ENCODE measurements at regions not wholly inside any gene's neighbourhood (a gene's known extent, or its start where the extent isn't known, plus 50 kb on each side); places are given as distances from the start of the nearest gene placed in this dataset.

DNA sequence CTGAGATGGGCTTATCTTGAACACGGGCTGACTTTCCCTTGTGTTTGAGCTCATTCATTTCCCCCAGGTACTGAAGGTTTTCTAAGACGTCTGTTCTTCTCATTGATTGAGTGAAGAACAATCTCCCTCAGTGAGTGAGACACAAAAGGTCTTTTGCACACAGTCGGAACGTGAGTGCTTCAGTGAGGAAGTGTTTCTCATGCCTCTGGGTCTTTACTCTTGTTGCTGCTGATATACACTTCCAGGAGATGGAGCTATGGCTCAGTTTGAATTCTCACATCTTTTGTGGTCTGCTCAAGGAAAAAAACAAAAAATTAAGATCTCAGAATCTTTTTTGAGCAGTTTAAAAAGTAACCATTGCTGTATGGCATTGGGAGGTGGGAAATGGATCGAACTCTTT, 981.9 kb upstream of the TENM3 start:
- DNase-seq (ENCODE audit: low spot score) = no peak

DNA sequence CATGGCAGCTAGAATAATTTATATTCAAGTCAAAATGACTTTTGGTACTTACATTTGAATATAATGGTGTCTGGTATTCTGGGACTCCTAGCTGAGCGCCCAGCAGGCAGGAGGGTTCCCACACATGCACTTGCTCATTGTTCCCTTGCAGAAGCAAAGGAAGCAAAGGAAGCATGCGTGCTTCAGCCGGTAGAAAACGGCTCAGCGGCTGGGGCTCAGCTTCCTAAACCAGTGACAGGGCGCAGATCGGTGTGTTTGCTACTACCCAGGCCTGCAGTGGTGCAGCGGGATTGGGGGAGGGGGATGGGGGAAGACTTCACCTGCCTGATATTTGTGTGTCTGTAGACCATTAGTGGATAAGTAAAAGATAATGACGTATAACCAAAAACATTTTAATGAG, 978.3 kb upstream of the TENM3 start:
- DNase-seq (ENCODE audit: low spot score) = no peak

DNA sequence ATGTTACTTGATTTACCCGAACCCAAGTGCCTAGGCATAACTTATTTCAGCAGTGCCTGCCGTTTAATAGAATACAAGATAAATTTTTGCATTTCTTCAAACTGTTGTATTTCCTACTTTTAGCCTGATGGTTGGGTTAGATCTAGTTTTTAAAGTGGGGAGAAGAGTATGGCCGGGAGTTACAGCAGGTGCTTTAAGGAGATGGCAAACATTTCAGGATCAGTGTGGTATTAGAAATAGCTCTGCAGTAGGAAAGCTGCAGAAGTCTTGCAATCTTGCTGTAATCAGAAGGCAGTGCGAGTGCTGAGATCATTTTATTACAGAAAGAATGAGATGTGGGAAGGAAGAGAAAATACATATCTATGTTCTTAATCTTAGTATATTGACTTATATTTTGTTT, 977.8 kb upstream of the TENM3 start:
- DNase-seq (ENCODE audit: low spot score) = no peak

DNA sequence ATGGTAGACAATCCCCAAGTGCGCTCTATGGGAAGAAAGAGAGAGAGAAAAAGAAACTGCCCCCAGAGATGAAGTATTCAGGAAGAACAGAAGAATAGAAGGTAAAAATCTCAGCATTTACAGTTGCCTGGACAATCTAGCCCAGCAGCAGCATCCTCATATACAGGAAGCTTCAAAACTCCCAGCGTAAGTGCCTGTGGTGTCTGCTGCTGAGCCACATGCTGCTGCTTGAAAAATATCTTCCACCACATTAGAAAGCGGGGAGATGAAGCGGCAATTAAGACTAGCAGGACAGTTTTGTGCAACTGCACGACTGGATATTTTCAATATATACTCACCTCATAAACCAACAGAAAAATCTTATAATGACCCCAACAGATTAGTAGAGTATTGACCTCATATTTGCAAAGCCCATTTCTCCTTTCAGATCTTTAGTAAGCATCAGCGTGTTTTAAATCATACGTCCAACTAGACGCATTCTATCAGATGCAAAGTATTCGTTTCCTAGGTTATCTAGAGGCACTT, 972.0 kb upstream of the TENM3 start:
- DNase-seq (ENCODE audit: low spot score) = no peak

DNA sequence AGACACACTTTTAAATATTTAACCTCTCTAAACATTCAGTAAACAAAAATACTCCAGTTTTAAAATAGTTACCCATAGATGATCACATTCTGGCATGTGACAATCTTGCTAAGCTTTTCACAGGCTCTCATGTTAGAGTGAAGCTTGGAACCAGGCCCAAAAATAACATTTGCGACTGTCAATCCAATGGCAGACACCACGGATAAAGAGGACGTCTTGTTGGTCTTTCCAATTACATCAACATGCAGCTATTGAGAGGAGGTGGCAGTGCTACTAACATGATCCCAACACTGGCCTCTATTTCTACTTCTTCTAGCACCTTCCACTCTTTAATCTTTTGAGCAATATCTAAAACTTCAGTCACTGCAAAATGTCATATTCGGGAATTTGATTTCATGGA, 970.8 kb upstream of the TENM3 start:
- no peak for DNase-seq (ENCODE audit: low spot score)

DNA sequence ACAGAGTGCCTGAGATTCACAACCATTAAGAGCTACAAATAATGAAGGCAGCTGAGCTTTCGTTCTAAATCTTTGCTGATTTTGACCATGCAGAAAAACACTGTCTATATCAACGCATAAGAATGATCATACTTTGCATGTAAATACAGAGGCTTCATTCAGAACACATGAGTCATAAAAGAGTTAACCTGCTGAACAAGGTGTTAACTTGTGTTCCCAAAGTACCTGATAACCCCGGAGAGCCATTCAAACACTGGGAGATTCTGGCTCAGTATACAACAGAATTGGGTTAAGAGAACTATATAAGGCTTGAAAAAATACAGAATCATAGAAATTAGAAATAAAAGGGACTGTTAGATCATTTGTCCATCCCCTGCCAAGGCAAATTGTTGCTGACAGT, 964.3 kb upstream of the TENM3 start:
- DNase-seq (ENCODE audit: low spot score) = no peak

DNA sequence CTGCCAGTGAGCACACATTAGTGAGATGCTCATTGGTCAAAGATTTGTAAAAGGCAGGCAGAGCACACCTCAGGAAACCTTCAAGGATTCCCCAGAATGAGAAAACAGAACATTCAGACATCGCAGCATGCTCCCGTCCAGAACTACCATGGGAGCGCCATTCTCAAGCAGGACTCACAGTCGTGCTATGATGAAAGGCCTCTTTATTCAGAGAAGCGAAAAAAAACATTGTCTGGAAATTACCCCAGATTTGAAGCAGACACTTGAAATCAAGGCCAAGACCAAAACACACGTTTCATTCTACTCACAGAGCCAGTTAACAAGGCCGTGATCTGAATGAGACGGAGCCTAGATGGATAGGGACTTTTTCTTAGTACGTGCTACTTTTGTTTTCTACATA, 961.8 kb upstream of the TENM3 start:
- no peak for DNase-seq (ENCODE audit: low spot score)

DNA sequence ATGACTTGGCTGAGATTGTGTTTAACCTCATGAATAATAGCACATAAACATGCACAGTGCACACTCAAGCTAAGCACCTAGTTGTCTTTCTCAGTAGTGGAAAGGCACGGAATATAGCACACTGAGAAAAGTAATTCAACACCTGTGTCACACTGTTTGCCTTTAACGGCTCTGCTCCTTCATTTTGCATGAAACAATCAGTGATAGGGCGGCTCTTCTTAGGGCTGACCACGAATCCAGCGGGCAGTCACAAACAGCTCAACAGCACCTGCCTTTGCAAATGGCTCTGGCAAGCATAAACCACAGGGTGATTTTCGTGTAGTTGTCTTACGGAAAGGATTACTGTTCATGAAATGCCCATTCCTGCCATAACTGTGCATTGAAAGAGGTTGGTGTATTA, 954.0 kb upstream of the TENM3 start:
- DNase-seq (ENCODE audit: low spot score) = no peak

DNA sequence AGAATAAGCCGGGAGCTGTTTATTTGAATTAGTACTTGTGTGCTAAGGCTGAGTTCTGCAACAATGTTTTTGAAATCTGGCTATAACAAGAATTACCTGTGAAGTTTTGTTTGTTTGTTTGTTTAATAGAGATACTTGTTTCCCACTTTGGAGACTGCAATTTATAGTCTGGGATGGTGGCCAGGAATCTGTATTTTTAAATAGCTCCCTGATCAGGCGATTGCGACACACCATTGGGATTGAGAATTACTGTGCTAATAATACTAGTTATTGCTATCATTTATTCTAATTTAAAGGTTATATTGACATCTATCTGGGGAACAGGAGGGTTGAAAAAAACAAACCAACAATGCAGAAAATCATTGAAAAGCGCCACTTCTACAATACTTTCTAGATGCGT, 951.6 kb upstream of the TENM3 start:
- DNase-seq (ENCODE audit: low spot score) = no peak

DNA sequence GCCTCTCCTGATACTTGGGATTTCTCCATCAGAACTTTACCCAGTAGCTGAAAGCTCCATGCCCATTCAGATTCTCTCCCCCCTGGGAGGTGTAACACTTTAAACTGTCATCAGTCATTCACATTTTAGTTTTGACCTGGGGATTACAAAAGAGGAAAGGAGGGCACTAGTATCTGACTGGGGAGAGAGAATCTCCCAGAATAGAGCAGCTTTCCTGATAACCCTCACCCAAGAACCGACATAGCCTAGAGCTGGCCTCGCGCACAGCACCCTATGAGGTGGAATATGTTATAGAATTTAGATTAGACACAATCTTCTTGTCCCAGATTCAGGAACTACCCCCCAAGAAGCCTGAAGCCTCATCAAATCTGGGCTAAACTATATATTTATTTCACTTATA, 950.2 kb upstream of the TENM3 start:
- DNase-seq (ENCODE audit: low spot score) = no peak

DNA sequence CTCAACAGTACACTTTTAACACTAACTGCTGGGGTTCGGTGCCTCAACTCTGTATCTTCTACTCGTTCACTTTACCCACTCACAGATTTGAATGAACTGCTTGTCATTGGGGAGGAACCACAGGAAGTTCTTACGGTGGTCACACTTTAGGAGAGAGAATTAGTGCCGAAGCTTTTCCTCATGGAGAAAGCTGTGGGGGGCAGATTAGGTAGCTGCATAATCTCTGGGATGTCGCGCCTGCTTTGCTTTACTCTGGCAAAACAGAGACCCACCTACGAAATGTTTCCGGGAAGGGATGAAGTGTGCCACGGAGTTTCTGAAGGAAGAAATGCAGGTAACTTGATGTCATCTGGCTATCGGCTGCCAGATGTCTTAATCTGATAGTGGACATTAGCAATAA, 949.7 kb upstream of the TENM3 start:
- DNase-seq (ENCODE audit: low spot score) = no peak

DNA sequence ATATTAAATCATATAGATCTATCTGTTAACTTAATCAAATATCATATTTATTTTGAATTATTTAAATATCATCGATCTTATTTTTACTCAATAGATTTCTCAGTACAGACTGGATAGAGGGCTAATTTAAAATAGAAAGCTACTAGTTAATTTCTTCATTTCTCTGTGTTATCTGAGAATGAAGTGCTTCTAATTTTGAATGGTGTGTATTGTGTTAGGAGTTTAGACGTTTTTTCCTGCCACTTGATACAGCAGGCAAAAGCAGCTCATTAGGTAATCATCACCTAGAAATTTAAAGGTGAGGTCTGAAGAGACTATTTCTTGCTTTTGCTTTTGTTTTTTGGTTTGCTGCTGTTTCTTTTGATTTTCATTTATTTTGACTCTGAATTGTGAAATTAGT, 948.8 kb upstream of the TENM3 start:
- no peak for DNase-seq (ENCODE audit: low spot score)

DNA sequence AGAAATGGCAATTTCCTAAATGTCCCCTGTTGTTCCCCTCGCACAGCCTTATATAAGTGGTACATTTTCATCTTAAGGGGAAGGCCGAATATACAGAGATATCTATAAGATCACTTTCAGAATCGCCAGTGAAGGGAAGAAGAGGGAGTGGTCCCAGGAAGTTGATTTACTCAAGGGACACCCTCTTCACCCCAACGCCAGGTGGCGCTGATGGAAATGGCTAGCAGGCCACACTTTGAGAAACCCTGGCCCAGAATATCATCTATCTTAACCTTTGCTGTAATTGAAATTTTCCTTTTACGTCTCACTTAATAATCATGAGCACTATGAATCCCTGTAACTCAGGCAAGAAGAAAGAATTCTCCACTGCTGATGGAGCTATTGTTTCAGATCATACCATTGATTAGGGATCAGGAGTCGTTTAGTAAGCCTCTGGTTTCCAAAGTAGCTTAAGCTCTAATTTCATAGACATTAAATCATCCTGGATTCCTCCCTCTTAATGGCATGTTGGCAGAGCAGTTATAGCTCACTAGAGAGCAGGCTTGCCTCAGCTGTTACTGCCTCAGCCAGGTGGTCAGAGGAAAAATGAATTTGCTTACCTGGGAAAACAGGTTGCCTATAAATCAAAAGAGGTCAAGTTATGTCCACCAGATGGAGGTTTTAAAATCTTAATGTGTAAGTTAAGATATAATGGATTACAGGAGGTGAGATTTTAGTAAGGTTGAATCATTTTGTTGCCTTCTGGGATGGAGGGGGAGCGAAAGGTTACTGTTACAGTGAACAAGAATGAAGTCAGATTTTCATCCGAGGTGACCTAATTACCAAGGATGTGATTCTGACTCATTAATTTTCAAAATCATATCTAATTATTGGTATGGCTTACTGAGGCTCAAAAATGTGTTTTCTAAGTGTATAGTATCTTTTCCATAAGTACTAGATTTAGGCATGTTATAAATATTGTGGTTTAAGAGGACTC, 941.2 kb upstream of the TENM3 start:
- no peak for DNase-seq (ENCODE audit: low spot score)

DNA sequence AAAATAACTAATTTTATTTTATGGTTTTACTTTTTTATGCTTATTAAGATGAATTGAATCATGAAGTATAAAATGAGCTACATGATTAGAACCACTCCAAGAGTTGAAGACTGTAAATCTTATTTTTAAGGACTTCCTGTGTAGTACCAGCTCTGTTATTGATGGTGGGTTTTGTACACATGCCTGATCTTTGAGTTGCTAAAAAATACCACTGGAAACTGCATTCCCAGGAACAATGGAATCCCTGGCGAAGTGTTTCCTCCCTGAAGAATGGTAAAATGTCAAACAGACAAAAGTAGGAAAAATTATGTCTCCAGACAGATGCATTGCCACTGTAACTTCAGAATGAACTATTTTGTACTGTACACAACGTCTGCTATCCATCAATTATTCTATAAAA, 935.4 kb upstream of the TENM3 start:
- DNase-seq (ENCODE audit: low spot score) = no peak

DNA sequence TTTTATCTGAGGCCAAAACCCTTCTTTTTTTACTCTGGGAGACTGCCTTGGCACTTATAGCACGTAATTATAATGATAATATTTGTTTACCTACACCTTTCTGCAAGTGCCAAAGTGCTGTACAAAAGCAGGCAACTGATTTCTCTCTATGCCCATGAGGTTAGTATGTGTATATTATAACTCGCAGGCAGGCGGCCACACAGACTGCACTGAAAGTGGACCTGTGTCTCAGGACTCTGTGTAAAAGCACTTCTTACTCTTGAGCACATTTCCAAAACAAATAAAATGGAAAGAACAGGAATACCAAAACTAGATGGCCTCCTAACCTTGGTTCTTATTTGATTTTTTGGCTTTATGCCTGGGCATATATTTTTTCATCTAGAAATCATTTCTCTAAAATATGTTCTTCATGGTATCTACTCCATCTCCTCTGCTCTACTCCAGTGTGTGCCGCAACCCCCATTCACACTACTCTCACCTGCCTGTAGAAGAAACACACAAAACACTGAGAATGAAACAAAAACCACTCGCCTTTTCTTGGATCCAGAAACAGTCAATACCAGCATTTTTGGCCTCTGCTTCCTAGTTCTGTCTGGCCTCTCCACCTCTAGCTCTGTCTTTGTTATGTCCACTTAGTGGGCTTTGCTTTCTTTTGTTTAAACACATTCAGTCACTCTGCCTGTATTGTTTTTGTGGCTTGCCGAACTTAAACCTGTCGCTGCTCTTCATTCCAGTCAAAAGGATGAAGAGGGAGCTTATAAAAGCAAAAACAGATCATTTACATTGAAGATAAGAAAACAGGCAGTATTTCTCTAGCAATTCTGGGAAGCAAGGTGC, 934.5 kb upstream of the TENM3 start:
- no peak for DNase-seq (ENCODE audit: low spot score)

DNA sequence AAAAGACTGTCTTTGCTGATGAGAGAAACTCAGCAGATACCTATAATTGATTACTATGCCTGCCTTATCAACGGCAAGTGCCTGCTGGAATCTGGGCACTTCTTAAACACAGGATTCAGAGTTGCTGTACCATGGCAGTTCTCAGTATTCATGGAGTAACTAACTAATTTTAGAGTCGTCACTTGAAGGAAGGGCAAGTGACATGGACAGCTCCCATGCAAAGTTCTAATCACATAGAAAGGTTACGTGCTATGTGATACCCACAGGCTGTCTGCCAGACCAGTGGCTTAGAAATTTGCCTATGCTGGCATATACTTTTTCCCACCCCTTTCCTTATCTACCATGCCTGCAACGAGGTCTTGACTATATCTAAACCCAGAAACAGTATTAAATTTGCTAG, 931.1 kb upstream of the TENM3 start:
- no peak for DNase-seq (ENCODE audit: low spot score)

DNA sequence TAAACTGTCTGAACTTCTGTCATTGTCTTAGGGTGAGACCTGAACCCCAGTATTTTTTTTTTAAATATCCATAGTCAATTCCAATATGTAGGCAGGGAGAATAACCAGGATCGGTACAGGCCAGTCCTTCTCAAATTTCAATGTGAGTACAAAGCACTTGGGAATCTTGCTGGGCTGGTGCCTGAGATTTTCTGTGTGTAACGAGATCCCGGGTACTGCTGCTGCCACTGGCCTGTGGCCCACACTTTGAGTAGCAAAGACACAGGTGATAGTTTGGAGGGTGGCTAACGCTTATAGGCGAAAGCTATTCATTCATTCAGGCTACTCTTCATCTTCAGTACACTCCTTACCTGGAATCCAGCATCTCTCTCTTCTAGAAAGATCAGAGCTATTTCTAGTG, 923.6 kb upstream of the TENM3 start:
- no peak for DNase-seq (ENCODE audit: low spot score)

DNA sequence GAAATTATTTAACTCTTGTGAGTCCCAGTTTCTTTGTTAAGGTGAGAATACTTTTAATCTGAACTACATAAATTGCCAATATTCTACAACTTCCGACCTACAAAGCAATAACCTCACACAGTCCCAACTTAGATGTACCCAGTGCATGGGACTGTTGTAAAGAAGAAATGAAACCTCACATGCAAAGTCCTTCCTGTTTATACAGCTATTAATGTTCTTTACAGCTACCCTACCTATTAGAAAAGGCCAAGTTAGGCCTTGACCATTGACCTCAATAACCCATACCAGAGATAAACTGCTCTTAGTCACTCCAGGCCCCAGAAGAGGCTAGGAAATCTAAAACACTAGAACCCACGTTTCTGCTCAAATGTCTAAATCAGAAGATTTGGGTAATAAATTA, 920.1 kb upstream of the TENM3 start:
- DNase-seq (ENCODE audit: low spot score) = no peak

DNA sequence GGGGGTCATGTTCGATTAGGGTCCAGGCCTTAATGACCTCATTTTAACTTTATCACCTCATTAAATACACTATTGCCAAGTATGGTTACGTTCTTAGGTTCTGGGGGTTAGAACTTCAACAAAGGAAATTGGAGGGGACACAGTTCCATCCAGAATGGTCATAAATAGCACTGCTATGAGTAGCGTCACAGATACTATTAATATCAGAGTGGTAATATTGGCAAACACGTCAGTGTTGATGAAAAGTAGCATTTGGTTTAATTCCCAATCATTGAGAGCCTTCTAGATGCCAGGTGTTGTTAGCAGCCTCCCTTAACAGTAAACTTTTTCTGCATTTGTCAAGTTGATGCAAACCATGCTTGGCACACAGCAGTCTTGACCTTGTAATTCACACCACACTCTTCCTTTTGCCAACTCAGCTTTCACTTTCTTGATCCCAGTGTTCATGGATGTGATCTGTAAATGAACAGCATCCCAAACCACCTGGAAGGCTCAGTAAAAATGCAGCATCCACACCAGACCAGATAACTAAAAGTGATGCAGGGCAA, 912.5 kb upstream of the TENM3 start:
- DNase-seq (ENCODE audit: low spot score) = no peak

DNA sequence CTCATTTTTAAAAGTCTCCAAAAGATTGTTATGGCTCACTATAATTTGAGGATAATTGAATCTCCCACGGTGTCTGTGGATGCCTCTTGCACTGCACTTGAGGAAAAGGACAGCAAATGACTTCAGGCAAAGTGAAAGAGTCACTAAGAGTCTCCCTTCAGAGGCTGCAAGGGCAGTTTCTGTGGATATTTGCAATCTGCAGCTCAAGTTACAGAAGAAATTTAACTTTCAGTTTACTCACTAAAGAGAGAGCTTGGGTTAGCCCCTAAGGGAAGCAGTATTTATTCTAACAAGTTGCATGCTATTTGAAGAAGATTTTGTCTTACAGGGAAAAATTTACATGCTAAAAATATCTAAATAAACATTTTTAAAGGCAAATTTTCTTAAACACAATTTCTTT, 912.0 kb upstream of the TENM3 start:
- DNase-seq (ENCODE audit: low spot score) = no peak

DNA sequence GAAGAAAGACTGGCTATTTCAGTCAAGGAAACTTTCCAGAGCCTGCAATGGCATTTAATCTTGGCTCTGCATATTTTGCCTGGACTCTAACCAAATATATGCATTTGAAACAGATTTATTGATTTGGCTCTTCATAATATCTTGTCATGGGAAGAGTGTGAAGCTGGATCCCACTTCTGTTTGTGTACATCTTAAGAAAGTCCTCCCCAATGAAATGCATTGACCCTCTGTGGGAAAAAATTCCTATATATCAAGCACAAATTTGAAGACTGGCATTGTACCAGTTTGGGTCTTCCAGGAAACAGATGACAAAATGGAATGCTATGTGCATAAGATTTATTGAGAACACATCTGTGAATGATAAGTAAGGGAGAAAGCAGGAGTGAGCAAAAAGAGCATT, 897.3 kb upstream of the TENM3 start:
- DNase-seq (ENCODE audit: low spot score) = no peak

DNA sequence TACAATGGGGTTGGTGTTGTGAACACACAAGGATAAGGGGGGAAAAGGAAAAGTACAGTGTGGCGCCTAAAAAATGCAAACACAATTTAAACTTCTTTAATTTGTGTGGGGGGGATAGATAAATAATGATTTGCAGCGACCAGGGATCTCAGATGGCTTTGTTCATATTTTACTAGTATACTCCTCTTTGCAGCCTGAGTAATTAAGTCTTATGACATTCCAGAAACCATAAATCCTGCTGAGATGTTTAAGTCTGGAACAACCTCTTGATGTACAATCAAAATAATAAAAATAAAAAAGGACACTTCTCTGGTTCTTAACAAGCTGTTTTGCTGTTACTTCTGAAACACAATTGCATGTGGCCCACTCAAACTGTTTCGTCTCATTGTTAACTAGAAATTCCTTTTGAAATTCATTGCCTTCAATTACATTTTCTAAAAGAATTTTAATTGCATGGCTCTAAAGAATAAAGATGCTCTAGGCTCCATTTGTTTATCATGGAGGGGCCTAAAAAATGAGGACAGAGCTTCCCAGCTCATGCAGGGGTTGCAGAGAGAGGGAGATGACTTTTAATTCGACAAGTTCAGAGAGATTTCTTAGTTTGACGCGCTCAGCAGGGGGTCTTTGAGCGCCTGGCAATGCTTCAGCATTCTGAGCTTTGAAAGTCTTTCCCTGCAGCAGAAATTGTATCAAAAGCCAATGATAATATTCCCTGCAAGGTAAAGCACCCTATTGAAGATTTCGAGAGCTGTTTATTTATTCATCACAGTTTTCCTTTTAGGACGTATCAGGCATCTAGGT, 892.4 kb upstream of the TENM3 start:
- DNase-seq (ENCODE audit: low spot score) = no peak
